ENCODE measurements at regions not wholly inside any gene's neighbourhood (a gene's known extent, or its start where the extent isn't known, plus 50 kb on each side); places are given as distances from the start of the nearest gene placed in this dataset.

DNA sequence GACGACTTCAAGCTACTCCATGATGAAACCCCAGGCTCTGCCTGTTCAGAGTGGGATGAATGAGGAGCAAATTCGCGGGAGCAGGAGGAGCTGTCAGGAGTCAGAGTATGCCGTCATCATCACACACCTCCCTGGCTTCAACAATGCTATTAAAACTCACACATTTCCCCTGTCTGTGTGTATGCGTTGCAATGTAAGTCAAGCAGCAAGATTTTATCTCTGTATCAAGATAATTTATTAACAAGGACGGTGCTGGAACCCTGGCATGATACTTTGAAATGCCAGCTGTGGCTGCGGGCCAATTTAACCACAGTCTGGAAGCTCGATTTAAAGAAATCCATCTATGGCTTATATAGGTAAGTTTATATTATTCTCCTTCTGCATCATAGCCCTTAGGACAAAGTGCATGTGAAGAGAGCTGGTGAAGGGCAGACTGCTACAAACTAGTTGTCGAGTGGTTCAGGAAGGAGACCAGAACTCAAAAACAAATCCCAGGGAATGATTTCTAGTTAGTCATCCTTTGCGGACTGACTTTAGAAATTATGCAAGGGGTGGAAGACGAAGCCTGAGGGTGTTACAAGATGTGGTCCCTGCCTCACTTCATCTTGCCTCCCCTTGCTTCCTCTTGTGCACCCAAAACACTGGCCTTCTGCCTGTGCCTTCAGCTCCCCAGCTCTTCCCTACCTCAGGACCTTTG is 486.5 kb downstream of the COG6 start:
- H3K27ac ChIP-seq: no peak overlapping the region
- CTCF ChIA-PET: no interaction called here
- POLR2A ChIA-PET (ENCODE audit: low non-redundant PET): no interaction called here
- TF ChIP-seq, protein P1, sequence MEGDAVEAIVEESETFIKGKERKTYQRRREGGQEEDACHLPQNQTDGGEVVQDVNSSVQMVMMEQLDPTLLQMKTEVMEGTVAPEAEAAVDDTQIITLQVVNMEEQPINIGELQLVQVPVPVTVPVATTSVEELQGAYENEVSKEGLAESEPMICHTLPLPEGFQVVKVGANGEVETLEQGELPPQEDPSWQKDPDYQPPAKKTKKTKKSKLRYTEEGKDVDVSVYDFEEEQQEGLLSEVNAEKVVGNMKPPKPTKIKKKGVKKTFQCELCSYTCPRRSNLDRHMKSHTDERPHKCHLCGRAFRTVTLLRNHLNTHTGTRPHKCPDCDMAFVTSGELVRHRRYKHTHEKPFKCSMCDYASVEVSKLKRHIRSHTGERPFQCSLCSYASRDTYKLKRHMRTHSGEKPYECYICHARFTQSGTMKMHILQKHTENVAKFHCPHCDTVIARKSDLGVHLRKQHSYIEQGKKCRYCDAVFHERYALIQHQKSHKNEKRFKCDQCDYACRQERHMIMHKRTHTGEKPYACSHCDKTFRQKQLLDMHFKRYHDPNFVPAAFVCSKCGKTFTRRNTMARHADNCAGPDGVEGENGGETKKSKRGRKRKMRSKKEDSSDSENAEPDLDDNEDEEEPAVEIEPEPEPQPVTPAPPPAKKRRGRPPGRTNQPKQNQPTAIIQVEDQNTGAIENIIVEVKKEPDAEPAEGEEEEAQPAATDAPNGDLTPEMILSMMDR (conservative IDR thresholded peaks at IDR 0.05; ENCODE audit: low read depth): no peak
- DNase-seq (ENCODE audit: low spot score): no peak

DNA sequence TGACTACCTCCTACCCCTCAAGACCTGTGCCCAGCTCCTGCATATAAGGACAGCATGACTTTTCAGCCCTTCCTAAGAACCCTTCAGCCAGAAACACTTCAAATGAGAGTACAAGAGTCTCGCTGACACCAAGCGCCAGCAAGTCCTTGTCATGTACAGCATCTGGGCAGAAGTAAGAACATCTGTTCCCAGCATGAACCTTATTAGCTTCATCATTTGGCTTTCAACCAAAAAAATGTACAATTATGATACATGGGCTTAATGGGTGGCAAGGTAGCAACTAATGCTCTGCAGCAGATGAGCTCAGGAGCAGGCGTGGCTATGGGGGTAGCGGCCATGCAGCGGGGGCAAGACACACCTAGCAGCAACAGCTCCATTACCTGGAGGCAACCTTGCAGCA is 487.6 kb downstream of the COG6 start:
- TF ChIP-seq, protein P1 (conservative IDR thresholded peaks at IDR 0.05; ENCODE audit: low read depth): no peak
- CTCF ChIA-PET: interaction anchor here (0.7 kb wide), 1 partner anchor 311 kb away, joined by 3 read pairs; no protein-coding TSS in a partner anchor
- H3K27ac ChIP-seq: no peak overlapping the region
- POLR2A ChIA-PET (ENCODE audit: low non-redundant PET): no interaction called here
- no peak for DNase-seq (ENCODE audit: low spot score)

DNA sequence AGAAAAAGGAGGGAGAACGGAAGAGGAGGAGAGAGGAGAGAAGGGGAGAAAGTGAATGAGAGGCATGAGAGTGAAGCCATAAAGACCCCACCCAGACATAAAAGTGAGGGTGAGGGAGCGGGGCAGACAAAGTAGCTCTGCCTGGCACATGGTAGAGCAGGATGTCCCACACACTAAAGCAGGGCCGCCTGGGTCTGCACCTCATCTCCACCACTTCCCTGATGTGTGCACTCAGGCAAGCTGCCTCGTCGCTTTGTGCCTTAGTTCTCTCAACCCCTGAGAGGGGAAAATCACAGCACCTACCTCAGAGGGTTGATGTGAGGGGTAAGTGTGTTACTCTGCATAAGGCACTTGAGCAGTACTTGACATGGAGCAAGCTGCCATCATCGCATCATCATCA is 488.1 kb downstream of the COG6 start:
- CTCF ChIA-PET: interaction anchor here (0.6 to 0.7 kb wide), 2 partner anchors 312 to 437 kb away, joined by 3 to 4 read pairs; no protein-coding TSS in a partner anchor
- DNase-seq (ENCODE audit: low spot score): no peak
- TF ChIP-seq, protein P1 (conservative IDR thresholded peaks at IDR 0.05; ENCODE audit: low read depth): no peak
- POLR2A ChIA-PET (ENCODE audit: low non-redundant PET): no interaction called here
- H3K27ac ChIP-seq: no peak overlapping the region

DNA sequence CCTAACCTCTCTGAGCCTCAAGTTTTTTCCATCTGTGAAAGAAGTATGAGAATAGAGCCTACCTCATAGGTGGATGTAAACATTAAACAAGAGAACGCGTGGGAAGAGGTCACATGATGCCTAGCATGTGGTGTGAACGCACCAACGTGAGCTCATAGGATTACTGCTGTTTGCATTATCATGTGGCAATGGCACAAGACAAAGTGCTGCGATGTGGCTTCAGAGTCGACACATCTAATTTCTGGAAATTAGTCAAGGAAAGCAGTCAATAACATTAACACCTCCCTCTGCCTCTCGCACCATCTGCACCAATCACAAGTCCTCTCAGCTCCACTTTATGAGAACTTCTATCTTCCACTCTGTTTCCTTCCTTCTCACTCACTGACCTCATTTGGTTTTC is 489.7 kb downstream of the COG6 start:
- ChIA-PET CTCF (no interaction called here), POLR2A (ENCODE audit: low non-redundant PET) (no interaction called here)
- TF ChIP-seq, protein P1 (conservative IDR thresholded peaks at IDR 0.05; ENCODE audit: low read depth): no peak
- no peak overlapping the region for H3K27ac ChIP-seq
- DNase-seq (ENCODE audit: low spot score): no peak

DNA sequence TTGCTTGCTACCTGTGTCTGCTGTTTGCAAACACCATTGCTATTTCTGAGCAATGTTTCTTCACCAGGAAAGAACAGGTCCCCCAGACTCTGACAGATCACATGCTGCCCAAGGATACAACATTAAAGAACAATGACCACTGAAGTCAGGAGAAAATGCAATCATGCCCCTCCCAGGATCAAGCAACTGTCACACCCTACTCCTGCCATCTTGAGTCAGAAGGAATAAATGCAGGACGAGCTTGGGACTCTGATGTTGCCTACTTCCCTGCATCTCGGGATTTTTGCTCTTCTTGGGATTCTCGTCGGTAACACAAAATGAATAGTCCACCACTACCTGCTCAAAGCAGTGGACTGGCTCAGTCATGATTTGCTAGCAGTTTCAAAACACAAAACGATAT is 490.6 kb downstream of the COG6 start:
- ChIA-PET POLR2A (ENCODE audit: low non-redundant PET) (no interaction called here), CTCF (interaction anchor here (0.6 kb wide), 1 partner anchor 32 kb away, joined by 3 read pairs; no protein-coding TSS in a partner anchor)
- TF ChIP-seq, protein P1 (conservative IDR thresholded peaks at IDR 0.05; ENCODE audit: low read depth): no peak
- no peak overlapping the region for H3K27ac ChIP-seq
- no peak for DNase-seq (ENCODE audit: low spot score)

DNA sequence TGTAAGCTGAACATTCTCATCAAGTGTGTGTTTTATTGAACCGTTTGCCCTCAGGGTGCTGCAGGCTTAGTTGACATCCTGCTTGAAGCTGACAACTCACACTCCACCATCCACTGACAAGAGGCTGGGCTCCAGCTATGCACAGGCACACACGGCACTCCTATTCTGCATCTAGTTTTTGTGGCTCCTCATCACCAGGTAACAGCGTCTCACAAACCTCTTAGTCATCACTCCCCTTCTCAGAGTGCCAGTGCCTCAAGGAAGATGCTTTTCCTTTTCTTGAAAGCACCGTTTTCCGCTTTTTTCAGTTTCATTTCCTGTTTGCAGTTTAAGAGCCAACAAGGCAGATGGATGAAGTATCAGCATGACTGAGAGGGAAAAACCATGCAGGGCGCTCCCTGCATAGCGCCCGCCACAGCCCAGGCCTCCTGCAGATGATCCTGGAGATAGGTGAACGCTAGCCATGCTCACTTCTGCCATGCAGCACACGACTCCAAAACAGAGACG is 491.2 kb downstream of the COG6 start:
- H3K27ac ChIP-seq: no peak overlapping the region
- TF ChIP-seq, protein P1 (conservative IDR thresholded peaks at IDR 0.05; ENCODE audit: low read depth): no peak
- ChIA-PET CTCF (interaction anchor here (0.6 kb wide), 1 partner anchor 32 kb away, joined by 3 read pairs; no protein-coding TSS in a partner anchor), POLR2A (ENCODE audit: low non-redundant PET) (no interaction called here)
- no peak for DNase-seq (ENCODE audit: low spot score)

All from RWPE1 (cell line).